Left lobe of liver (tissue), 2 donors: ENCODE measurements at regions not wholly inside any gene's neighbourhood (a gene's known extent, or its start where the extent isn't known, plus 50 kb on each side); places are given as distances from the start of the nearest gene placed in this dataset.

Experiments used
- ATAC-seq: fragments of 200-7000 bp; cut with Tn5 transposase; one replicate; pipeline ENCODE4 v1.9.1; 2020; ENCODE audit warnings: mild to moderate bottlenecking, moderate library complexity
- DNase-seq: peaks from one replicate; pipeline ENCODE4 v3.0.0-alpha.2; 2020; ENCODE audit warnings: low spot score
- donor health status: DM: no; HTN: no; CAD: no; lungs with moderate emphysema.
- donor health status: DM: no; HTN: yes; CAD: no.

GRCh38 chr10:121096617-121097431, 245.7 kb downstream of the WDR11 start:
- no peak for ATAC-seq
- no peak for DNase-seq

DNA sequence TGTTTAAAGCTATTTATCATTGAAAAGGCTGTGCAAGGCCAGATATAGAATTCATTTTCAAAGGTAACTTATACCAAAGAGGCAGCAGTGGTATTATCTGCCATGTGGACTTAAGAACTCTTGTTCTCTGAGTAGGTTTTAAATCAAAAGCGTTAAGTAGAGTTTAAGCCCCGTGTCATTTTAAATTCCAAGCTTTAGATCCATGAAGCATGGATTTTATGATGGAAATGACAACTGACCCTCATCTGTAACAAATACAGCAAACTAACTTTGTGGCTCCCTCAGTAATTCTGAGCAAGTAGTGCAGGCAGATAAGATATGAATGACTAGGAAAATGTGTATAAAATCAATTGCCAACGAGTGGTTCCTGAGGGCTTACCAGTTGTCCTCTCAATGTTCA, 247.0 kb downstream of the WDR11 start:
- ATAC-seq, result no peak
- DNase-seq, result no peak

GRCh38 chr10:121098751-121099150, 247.6 kb downstream of the WDR11 start:
- DNase-seq, result no peak
- ATAC-seq, result no peak

- ATAC-seq, result no peak
- no peak for DNase-seq
Observed at GRCh38 chr10:121099181-121099580, 248.0 kb downstream of the WDR11 start.

- no peak for DNase-seq
- ATAC-seq, result peak; percentile 33
Observed at GRCh38 chr10:121099592-121099991, 248.4 kb downstream of the WDR11 start.

- DNase-seq, result no peak
- ATAC-seq, result no peak
Observed at GRCh38 chr10:121101561-121101960, 250.4 kb downstream of the WDR11 start.

- no peak for ATAC-seq
Observed at GRCh38 chr10:121102706-121103105, 251.5 kb downstream of the WDR11 start.

DNA sequence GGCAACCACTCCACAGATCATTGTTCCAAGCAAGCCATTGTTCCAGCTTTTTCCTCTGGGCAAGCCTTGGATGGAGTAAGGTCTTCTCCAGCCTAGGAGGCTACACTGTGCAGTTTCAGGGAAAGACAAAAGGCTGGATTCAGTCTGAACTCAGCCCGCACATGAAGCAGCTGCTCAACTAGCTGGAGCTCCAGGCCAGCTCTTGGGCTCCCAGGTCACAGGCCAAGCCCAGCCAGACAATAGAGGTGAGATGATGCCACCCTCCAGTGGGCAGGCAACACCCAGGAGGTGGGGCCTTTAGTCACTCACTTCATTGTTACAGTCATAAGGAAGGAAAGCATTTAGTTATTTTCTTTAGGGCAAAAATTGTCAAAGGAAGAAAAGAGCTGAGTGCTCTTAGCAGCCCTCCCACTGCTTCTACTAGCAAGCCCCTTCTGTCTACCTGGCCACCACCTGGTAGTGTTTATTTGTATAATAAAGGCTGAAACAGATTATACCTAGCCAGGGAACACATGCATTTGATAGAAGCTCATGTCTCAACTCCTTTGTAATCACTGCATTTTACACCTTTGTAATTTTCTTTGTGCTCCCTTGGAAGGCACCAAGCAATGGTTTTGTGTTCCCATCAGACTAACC, 253.4 kb downstream of the WDR11 start:
- ATAC-seq (no peak), DNase-seq (no peak)

More at GRCh38 chr10:121102706-121103105, 251.5 kb downstream of the WDR11 start:
- DNase-seq, result no peak

DNA sequence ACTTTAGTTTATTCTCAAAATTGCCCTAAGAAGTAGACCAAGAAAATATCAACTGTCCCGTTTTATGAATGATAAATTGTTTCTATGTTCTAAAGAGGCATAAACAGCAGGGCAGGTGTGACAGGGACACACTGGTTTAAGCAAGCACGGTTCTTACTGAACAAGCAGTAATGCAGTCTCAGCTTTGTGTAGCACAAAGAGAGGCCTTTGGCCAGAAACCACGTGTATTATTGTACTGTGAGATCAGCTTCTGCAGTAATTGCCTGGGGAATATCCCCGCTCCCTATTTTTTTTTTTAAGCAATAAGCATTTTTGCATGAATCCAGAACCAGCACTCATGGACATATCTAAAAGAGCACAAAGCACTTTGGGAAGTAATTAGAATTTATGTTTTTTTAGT, 255.4 kb downstream of the WDR11 start:
- no peak for ATAC-seq
- DNase-seq, result no peak

GRCh38 chr10:121108051-121108450, 256.9 kb downstream of the WDR11 start:
- ATAC-seq (no peak), DNase-seq (no peak)

DNA sequence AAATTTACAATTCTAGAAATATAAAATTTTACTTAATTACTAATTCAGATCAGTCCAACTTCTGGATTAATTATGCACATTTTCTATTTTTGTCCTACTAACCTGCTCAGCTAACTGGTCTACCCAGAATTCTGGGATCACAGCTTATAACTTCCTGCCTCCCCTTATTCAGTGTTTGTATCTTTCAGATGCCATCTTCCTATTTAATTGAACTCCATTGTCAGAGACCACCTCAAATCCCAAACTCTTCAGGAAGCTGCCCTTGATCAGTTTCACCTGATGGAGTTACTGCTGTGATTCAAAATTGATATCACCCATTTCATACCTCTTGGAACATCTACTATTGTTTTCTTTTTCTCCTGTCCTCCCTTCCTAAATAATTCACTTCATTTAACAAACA, 259.2 kb downstream of the WDR11 start:
- no peak for ATAC-seq

DNA sequence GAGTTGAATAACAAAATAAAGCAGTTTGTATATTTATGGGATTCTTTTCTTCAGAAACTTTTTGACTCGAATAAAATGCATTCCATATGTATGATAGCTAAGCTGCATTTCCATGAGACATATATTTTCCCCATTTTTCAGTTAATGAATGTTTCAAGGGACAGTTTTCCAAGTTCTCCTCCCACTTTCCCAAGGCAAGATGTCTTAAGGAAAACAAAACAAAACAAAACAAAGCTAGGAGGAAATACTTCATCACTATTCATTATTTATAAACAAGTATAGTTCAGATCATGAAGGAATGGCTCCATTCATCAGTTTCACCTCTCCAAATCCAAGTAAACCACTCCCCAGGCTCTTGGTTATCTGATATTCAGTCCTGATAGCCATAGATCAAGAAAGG, 261.0 kb downstream of the WDR11 start:
- ATAC-seq (no peak), DNase-seq (no peak)

More for the DNA sequence above, 259.2 kb downstream of the WDR11 start:
- DNase-seq, result no peak

DNA sequence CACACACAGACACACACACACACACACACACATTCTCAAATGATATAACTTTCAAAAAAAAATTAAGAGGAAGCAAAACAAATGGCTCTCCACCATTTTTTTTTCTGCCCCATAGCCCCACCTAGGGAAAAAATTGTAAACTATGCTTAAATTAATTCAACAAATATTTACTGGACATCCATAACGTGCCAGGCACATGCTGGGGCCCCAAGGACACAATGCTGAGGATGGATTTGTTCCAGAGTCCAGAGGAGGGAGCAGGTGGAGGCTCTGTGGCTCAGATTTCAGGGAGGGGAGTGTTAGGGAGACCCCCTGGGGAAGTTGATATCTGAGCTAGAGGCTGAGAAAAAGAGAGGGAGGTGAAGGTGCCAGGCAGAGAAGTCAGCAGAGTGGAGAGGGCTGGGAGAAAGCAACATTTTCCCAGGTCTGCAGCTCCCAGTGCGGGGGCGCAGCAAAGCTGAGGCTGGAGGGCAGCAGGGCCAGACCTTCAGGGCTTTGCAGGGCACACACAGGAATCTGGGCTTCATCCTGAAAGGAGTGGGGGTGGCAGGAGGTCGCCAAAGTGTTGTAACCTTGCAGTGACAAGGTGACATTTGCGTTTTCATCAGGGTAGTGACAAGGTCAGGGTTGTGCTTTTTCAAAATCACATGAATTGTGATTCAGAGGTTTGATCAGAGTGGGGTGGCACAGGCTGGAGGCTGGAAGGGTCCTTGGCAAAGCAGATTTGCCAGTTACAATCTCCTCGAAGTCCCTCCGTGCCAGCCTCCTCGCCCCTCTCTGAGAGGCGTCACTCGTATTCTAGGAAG, 261.6 kb downstream of the WDR11 start:
- no peak for DNase-seq

GRCh38 chr10:121113385-121113696, 262.2 kb downstream of the WDR11 start:
- no peak for ATAC-seq
- no peak for DNase-seq

More for the DNA sequence above, 261.6 kb downstream of the WDR11 start:
- ATAC-seq, result no peak

GRCh38 chr10:121113911-121114310, 262.7 kb downstream of the WDR11 start:
- DNase-seq (no peak), ATAC-seq (no peak)

DNA sequence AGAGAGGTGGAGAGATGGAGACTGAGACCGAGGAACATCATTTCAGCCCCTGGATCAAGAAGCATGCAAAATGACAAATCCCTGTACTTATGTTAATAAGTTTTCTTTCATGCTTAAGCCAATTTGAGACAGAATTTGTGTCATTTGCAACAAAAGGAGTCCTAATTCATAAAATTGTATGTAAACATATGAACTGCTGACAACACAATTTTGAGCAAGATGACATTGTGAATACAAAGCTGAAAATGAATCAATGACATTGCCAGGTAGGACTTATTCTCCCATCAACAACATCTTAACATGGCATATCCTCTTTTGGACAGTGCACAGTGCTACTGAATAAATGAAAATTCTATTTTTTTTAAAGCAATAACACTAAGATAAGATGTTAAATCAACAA, 264.0 kb downstream of the WDR11 start:
- DNase-seq, result no peak
- no peak for ATAC-seq

DNA sequence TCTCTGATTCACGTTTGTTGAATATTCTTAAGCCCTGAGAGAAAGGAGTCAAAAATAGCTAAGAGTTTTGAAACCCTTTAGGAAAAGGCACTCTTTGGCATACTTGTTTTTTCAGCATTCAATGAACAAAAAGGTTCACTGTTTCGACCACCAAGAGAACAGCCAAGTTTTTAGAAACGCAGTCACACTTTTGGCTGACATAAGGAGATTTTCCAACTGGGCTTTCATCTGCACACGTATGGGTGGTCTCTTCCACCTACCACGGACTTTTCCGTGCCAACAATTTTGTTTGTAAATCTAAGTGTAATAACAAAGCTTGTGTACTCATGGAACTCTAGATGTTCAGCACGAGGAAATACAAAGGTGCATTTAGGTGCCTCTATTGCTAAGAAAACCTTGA, 270.3 kb downstream of the WDR11 start:
- no peak for ATAC-seq
- no peak for DNase-seq

DNA sequence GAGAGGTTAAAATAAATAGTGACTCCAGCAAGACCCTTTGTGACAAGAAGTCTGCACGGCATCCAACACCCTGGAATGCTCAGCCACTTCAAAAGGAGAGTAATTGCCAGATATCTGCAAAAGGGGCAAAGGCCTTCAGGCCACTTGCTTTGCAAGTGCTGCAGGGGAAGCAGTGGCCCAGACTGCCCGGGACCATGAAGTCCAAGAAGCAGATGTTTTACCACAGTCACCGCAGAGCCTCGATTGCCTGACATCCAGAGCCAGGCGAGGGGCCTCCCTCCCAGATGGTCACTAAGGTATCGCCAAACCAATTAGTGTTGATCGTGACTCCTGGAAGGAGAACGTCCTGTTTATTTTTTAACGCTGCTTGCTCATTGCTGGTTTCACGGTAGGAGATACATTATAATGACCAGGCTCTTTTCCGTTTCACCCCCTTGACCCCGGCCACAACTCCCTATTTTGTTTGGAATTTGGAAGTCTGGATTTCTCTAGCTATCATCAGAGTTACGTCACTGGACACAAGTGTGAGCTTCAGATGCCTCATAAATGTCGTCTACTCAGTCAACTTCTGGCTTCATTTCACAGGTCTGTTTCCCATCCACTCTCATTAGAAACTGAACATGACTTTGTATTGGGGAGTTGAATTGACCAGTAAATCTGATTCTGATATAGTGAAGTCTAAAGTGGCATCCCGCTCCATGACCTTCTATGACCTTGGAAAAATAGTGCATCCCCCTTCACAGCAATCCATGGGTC, 276.2 kb downstream of the WDR11 start:
- ATAC-seq (peak; percentile 49), DNase-seq (no peak)

- ATAC-seq (no peak), DNase-seq (no peak)
Observed at GRCh38 chr10:121128164-121128563, 277.0 kb downstream of the WDR11 start.

GRCh38 chr10:121129266-121129665, 278.1 kb downstream of the WDR11 start:
- ATAC-seq (no peak), DNase-seq (no peak)

- no peak for DNase-seq
- ATAC-seq, result no peak
Observed at GRCh38 chr10:121130382-121130781, 279.2 kb downstream of the WDR11 start.
